Sigmoid colon (tissue), 4 donors: ENCODE measurements at regions not wholly inside any gene's neighbourhood (a gene's known extent, or its start where the extent isn't known, plus 50 kb on each side); places are given as distances from the start of the nearest gene placed in this dataset.

Experiments used
- CTCF ChIP-seq, 4 experiments: fragments of 450-650 bp in 3 of 4; fragments of 200-600 bp in 1 of 4; IDR thresholded peaks; one replicate each; pipeline ENCODE4 v1.5.1; 2016 to 2019; ENCODE audit warnings: antibody characterized with exemption in 4 of 4, mild to moderate bottlenecking in 3 of 4, moderate library complexity in 2 of 4
- EP300 ChIP-seq, 4 donors: sonication (generic); formaldehyde crosslinking; IDR thresholded peaks; one replicate each; pipeline ENCODE4 v1.6.1; 2017; ENCODE audit warnings: antibody characterized with exemption in 4 of 4
- POLR2A ChIP-seq, 2 donors: fragments of 450-650 bp; IDR thresholded peaks; one replicate each; pipeline ENCODE4 v1.6.1; 2016; ENCODE audit warnings: antibody characterized with exemption in 2 of 2, mild to moderate bottlenecking in 2 of 2, moderate library complexity in 2 of 2
- POLR2AphosphoS5 ChIP-seq, 4 donors: sonication (generic); formaldehyde crosslinking; IDR thresholded peaks; one replicate each; pipeline ENCODE4 v1.6.1; 2017; ENCODE audit warnings: antibody characterized with exemption in 4 of 4

GRCh38 chr21:27369978-27370571 lies 403.2 kb upstream of the ADAMTS5 start:
- TF ChIP-seq POLR2AphosphoS5 (IDR thresholded peaks at IDR 0.05) (no peak), POLR2A (IDR thresholded peaks at IDR 0.05) (no peak), CTCF (IDR thresholded peaks at IDR 0.05) (no peak), EP300 (IDR thresholded peaks at IDR 0.05) (no peak)
